Esophagus muscularis mucosa (tissue), 4 donors: ENCODE measurements at regions not wholly inside any gene's neighbourhood (a gene's known extent, or its start where the extent isn't known, plus 50 kb on each side); places are given as distances from the start of the nearest gene placed in this dataset.

Experiments
- DNase-seq: peaks from one replicate; pipeline ENCODE4 v3.0.0-alpha.2; 2017; ENCODE audit errors: extremely low spot score
- H3K27ac ChIP-seq, 4 donors: fragments of 200-600 bp; sonication (generic); replicated peaks in 1 of 4; 1 replicate in 3 of 4; 2 replicates in 1 of 4; pipeline ENCODE4 v1.5.1; 2016 to 2019; ENCODE audit warnings: mild to moderate bottlenecking in 1 of 4
- H3K27me3 ChIP-seq, 4 donors: fragments of 200-600 bp; sonication (generic); one replicate each; pipeline versions ENCODE4 v1.5.1 to v1.6.0; 2016 to 2019
- H3K36me3 ChIP-seq, 4 donors: fragments of 200-600 bp; sonication (generic); one replicate each; pipeline ENCODE4 v1.5.1; 2016 to 2019
- H3K4me1 ChIP-seq, 4 donors: fragments of 200-600 bp; sonication (generic); one replicate each; pipeline ENCODE4 v1.5.1; 2016 to 2019
- H3K4me3 ChIP-seq, 4 donors: fragments of 200-600 bp; sonication (generic); 1 replicate in 2 of 4; 2 replicates in 2 of 4; pipeline ENCODE4 v1.5.1; 2016 to 2019; ENCODE audit warnings: mild to moderate bottlenecking in 4 of 4, moderate library complexity in 1 of 4
- H3K9me3 ChIP-seq, 4 donors: fragments of 200-600 bp; sonication (generic); 1 replicate in 3 of 4; 2 replicates in 1 of 4; pipeline ENCODE4 v1.5.1; 2016 to 2019
- EP300 ChIP-seq: sonication (generic); formaldehyde crosslinking; IDR thresholded peaks from one replicate; pipeline ENCODE4 v1.6.1; 2017; ENCODE audit warnings: antibody characterized with exemption
- POLR2A ChIP-seq: fragments of 450-650 bp; IDR thresholded peaks from one replicate; pipeline ENCODE4 v1.6.1; 2017; ENCODE audit warnings: antibody characterized with exemption, moderate library complexity, mild to moderate bottlenecking, low read depth
- POLR2AphosphoS5 ChIP-seq, 2 donors: sonication (generic); formaldehyde crosslinking; IDR thresholded peaks; one replicate each; pipeline ENCODE4 v1.6.1; 2017; ENCODE audit warnings: antibody characterized with exemption in 2 of 2
- WGBS: methylation state at CpG from one replicate; pipeline ENCODE4 v1.1.5; 2018; 5-methylcytosine and 5-hydroxymethylcytosine counted together
- intact Hi-C: fragments of 100-400 bp; cut with DNase I; formaldehyde crosslinking; loops from one replicate; pipeline ENCODE4 v1.15.1; 2023
- TF ChIP-seq, protein P1 (sequence below), 3 experiments: fragments of 200-600 bp in 2 of 3; fragments of 450-650 bp in 1 of 3; sonication (generic) in 2 of 3; IDR thresholded peaks; one replicate each; pipeline ENCODE4 v1.5.1; 2017 to 2019; ENCODE audit warnings: antibody characterized with exemption in 3 of 3, mild to moderate bottlenecking in 2 of 3, moderate library complexity in 1 of 3

DNA sequence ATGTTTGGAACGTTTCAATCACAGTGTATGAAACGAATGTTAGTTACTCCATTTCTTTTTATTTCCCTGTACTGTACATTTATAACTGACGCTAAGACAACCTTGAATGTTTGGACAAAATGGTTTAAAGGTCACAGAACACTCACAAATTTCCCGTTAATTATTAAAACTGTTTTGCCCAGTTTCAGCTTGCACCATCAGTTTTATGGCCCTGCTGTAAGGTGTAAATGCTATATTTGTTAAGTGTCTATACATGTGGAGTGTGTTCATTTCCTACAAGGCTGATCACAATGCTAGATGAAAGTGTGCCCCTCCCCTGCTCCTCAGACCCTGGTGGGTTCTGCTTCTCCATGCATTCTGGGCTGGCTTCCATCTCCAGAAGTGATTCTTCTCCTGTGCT is 57.9 kb upstream of the ETS2 start:
- TF ChIP-seq, protein P1, sequence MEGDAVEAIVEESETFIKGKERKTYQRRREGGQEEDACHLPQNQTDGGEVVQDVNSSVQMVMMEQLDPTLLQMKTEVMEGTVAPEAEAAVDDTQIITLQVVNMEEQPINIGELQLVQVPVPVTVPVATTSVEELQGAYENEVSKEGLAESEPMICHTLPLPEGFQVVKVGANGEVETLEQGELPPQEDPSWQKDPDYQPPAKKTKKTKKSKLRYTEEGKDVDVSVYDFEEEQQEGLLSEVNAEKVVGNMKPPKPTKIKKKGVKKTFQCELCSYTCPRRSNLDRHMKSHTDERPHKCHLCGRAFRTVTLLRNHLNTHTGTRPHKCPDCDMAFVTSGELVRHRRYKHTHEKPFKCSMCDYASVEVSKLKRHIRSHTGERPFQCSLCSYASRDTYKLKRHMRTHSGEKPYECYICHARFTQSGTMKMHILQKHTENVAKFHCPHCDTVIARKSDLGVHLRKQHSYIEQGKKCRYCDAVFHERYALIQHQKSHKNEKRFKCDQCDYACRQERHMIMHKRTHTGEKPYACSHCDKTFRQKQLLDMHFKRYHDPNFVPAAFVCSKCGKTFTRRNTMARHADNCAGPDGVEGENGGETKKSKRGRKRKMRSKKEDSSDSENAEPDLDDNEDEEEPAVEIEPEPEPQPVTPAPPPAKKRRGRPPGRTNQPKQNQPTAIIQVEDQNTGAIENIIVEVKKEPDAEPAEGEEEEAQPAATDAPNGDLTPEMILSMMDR (IDR thresholded peaks at IDR 0.05): no peak
- TF ChIP-seq EP300: no peak
- no peak for TF ChIP-seq POLR2AphosphoS5 (IDR thresholded peaks at IDR 0.05)
- no peak for TF ChIP-seq POLR2A
- Histone ChIP-seq H3K36me3 (no peaks in the 10 kb centered on the region), H3K27ac (no peak overlapping the region), H3K9me3 (no peaks in the 10 kb centered on the region), H3K4me3 (no peak overlapping the region), H3K4me1 (peaks cover 0 to 10% (median 4%) of the 10 kb centered on the region in 4 donors), H3K27me3 (no peaks in the 10 kb centered on the region)
- WGBS: 61% methylated on average over 4 of the region's 4 CpGs
- intact Hi-C loops: no loop called here
- DNase-seq: no peak

DNA sequence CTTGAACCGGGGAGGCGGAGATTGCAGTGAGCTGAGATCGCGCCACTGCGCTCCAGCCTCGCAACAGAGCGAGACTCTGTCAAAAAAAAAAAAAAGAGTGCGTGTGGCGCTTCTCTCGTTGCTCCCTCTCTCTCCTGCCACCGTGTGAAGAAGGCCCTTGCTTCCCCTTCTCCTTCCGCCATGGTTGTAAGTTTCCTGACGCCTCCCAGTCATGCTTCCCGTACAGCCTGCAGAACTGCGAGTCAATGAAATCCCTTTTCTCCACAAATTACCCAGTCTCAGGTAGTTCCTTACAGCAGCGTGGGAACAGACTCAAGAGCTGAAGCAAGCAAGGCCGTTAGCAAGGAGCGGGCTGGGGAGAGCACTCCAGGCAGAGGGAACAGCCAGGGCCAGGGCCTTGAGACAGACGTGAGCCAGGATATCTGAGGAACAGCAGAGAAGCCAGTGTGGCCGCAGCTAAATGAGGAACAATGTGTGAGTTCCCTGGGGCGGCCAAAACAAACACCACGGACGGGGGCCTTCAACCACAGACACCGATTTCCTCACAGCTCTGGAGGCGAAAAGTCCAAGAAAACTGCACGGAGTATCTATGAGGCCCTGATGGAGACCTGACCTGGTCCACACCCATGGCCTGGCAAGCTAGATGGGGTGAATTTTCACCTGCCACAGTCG is 54.2 kb upstream of the ETS2 start:
- no peaks in the 10 kb centered on the region for H3K36me3 ChIP-seq
- no peak overlapping the region for H3K4me3 ChIP-seq
- WGBS: 80% methylated on average over 27 of the region's 27 CpGs
- H3K27me3 ChIP-seq: no peaks in the 10 kb centered on the region
- intact Hi-C loops: no loop called here
- no peak for DNase-seq
- H3K4me1 ChIP-seq: peaks cover 5 to 46% (median 36%) of the 10 kb centered on the region in 4 donors
- no peaks in the 10 kb centered on the region for H3K9me3 ChIP-seq
- TF ChIP-seq POLR2AphosphoS5 (IDR thresholded peaks at IDR 0.05) (no peak), POLR2A (no peak), EP300 (no peak)
- TF ChIP-seq, protein P1 (IDR thresholded peaks at IDR 0.05): no peak
- peak overlapping the region in 2 of 4 donors; percentile 26 to 35 for H3K27ac ChIP-seq

DNA sequence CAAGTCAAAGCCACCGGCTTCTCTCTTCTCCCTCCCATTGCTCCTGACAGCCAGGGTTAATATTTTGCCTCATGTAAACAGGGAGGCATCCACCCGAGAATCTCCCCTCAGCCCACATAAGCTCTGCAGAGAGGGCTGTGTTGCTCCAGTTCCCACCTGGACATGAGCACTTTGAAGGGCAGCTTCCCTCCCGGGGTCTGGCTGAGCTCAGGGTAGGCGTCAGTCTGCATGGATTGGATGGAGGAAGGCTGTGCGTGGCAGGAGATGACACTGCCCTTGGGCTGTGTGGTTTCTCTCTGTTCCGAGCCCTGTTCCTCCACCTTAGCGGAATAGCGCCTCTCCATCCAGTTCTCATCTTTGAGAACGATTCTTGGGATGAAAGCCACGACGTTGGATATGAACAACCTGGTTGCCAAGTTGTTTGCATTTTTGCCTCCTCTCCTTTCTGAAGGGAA is 53.7 kb upstream of the ETS2 start:
- Histone ChIP-seq H3K4me3 (no peak overlapping the region), H3K36me3 (no peaks in the 10 kb centered on the region), H3K4me1 (peaks cover 11 to 51% (median 42%) of the 10 kb centered on the region in 4 donors), H3K27me3 (no peaks in the 10 kb centered on the region), H3K9me3 (no peaks in the 10 kb centered on the region), H3K27ac (peak overlapping the region in 3 of 4 donors; percentile 7 to 35 (median 26))
- TF ChIP-seq, protein P1 (IDR thresholded peaks at IDR 0.05): no peak
- no peak for TF ChIP-seq POLR2A
- no peak for TF ChIP-seq EP300
- TF ChIP-seq POLR2AphosphoS5 (IDR thresholded peaks at IDR 0.05): no peak
- 86% methylated on average over 8 of the region's 11 CpGs for WGBS
- DNase-seq: no peak
- intact Hi-C loops: no loop called here

DNA sequence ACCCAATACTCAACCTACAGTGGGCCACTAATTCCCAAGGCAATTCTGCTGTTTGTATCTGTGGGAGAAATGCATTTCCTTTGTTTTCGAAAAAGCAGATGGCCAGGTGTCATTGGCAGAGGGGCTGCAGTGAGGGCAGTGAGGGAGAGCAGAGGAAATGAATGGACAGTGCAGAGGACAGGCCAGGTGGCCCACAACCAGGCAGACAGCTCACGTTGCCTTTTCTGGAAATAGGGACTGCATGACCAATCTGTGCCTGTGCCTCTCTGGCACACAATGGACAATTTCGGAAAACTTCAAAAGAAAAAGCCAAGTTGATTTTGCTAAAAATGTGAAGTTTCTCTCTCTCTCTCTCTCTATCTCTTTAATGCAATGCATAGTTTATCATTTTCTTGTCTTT is 52.6 kb upstream of the ETS2 start:
- peak overlapping the region; percentile 7 to 50 (median 36) for H3K27ac ChIP-seq
- no peak for DNase-seq
- intact Hi-C loops: no loop called here
- no peaks in the 10 kb centered on the region for H3K36me3 ChIP-seq
- H3K9me3 ChIP-seq: no peaks in the 10 kb centered on the region
- H3K4me1 ChIP-seq: peaks cover 11 to 55% (median 44%) of the 10 kb centered on the region in 4 donors
- no peaks in the 10 kb centered on the region for H3K27me3 ChIP-seq
- WGBS: 60% methylated on average over 3 of the region's 3 CpGs
- no peak for TF ChIP-seq POLR2A
- TF ChIP-seq, protein P1 (IDR thresholded peaks at IDR 0.05): no peak
- no peak for TF ChIP-seq EP300
- TF ChIP-seq POLR2AphosphoS5 (IDR thresholded peaks at IDR 0.05): peak in 1 of 2 donors; percentile 30
- no peak overlapping the region for H3K4me3 ChIP-seq
